ENCODE measurements at regions not wholly inside any gene's neighbourhood (a gene's known extent, or its start where the extent isn't known, plus 50 kb on each side); places are given as distances from the start of the nearest gene placed in this dataset.

DNA sequence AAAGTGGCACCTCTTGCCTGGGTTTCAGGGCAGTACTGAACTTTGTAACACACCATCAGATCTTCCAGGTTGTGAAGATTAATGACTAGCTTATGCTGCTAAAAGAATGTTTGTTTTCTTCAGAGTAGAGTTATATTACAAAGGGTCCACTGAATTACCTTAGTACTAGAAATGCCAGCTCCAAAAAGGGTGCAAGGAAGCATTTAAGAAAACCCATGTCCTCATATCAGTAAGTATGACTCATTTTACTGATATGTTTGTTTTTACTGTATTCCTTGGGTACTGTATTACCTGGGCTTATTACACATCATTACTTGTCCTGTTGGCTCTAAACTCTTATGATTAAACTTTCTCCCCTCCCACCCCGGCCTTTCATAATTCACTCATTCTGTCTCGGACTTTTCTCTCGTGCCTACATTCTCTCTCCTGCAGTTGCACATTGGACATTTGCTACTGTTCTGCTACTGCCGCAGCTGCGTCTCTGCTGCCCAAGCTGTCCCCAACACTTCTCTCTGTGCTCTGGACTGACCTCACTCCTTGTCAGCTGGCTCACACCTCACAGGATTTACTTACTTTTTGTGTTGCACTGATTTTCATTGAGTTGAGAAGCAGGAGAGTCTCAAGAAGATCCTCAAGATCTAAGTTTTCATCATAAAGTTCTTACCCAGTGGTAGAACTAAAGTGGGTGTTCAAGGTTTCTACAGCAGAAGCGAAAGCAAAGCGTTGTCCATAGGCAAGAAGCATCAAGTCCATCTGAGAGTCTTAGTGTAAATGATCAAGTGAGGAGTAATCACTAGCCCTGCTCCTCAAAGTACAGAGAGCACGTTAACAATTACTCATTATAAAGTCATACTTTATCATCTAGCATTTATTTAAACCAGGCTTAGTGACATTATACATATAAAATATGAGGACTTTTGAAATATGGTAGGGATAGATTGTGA, 53.2 kb upstream of the C9orf72 start:
- TF ChIP-seq, protein P1, sequence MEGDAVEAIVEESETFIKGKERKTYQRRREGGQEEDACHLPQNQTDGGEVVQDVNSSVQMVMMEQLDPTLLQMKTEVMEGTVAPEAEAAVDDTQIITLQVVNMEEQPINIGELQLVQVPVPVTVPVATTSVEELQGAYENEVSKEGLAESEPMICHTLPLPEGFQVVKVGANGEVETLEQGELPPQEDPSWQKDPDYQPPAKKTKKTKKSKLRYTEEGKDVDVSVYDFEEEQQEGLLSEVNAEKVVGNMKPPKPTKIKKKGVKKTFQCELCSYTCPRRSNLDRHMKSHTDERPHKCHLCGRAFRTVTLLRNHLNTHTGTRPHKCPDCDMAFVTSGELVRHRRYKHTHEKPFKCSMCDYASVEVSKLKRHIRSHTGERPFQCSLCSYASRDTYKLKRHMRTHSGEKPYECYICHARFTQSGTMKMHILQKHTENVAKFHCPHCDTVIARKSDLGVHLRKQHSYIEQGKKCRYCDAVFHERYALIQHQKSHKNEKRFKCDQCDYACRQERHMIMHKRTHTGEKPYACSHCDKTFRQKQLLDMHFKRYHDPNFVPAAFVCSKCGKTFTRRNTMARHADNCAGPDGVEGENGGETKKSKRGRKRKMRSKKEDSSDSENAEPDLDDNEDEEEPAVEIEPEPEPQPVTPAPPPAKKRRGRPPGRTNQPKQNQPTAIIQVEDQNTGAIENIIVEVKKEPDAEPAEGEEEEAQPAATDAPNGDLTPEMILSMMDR (IDR thresholded peaks at IDR 0.05), result no peak
- no peak for TF ChIP-seq POLR2A (IDR thresholded peaks at IDR 0.05)
- TF ChIP-seq POLR2AphosphoS5 (IDR thresholded peaks at IDR 0.05), result no peak

Data from prostate gland (tissue), 2 donors.